A673 (cell line): ENCODE measurements at regions not wholly inside any gene's neighbourhood (a gene's known extent, or its start where the extent isn't known, plus 50 kb on each side); places are given as distances from the start of the nearest gene placed in this dataset.

ENCODE experiments used
- CTCF ChIP-seq: fragments of 300-800, 200-600 bp; sonication (generic); conservative IDR thresholded peaks from 2 replicates; pipeline ENCODE4 v1.5.1; 2017; ENCODE audit warnings: low read depth, mild to moderate bottlenecking, antibody characterized with exemption, low read length, moderate library complexity, mixed read lengths
- EZH2 ChIP-seq: fragments of 200-600 bp; sonication (generic); IDR thresholded peaks from 2 replicates; pipeline ENCODE4 v1.6.1; 2017; ENCODE audit warnings: borderline replicate concordance, low read depth, mild to moderate bottlenecking, mixed read lengths, antibody characterized with exemption, low read length; ENCODE audit not compliant: poor library complexity, severe bottlenecking

DNA sequence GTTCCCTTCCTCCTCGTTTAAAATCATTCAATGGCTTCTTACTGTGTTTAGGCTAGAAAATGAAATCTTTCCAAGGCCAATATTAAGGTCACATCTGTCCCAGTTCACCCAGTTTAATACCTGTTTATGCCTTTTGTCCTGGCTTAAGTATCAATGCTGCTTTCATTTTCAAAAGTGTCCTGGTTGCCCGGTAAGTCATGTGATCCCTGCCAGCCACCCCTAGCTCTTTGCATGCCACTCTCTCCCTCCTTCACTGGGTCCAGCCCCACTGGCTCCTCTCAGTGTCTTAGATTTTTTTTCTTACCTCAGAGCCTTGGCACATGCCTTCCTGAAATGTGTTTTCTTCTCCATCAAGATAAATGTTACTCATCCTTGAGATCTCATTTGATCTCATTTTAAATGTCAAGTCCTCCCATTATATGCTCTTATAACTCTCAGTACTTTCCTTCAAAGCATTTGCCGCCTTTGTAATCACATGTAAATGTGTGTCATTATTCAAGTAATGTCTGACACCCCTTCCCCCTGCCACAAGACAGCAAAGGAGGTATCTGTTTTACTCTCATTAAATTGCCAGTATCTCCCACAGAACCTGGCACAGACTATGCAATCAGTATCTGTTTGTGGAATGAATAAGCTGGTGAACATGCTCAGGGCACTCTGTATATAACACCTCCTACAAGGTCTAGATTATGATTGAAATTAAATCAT, 472.5 kb upstream of the RPS6KA3 start:
- TF ChIP-seq CTCF (no peak), EZH2 (no peak)
